Heart left ventricle (tissue), 13 donors: ENCODE measurements at regions not wholly inside any gene's neighbourhood (a gene's known extent, or its start where the extent isn't known, plus 50 kb on each side); places are given as distances from the start of the nearest gene placed in this dataset.

ENCODE experiments used
- CTCF ChIP-seq, 12 donors: fragments of 200-600 bp; sonication (generic) in 4 of 12; IDR thresholded peaks; one replicate each; pipeline versions ENCODE4 v1.5.0 to v1.8.0; 2018 to 2022; ENCODE audit warnings: antibody characterized with exemption in 12 of 12, mild to moderate bottlenecking in 5 of 12
- POLR2A ChIP-seq, 2 donors: fragments of 450-650 bp; IDR thresholded peaks; one replicate each; pipeline ENCODE4 v1.6.1; 2017; ENCODE audit warnings: antibody characterized with exemption in 2 of 2, mild to moderate bottlenecking in 2 of 2, moderate library complexity in 2 of 2
- donor health status: ischemic (EF 13 %, LVEDD 7.1; RV severe dilation, severe dysfunction).
- donor health status: DM: no; HTN: yes; CAD: no.
- donor health status: DM: no; HTN: no; CAD: no.
- donor health status: ischemic (EF 25% LVEDD 6.9; RV normal size, moderate dysfunction).
- donor health status: ischemic (EF 25% LVEDD 5.7; RV mildly dilated, moderate dysfunction).
- donor health status: ischemic (EF 35%, LVEDD 5.7; RV mildly dilated, moderate dysfunction).
- donor health status: nonischemic (EF 11% LVEDD 7.7; RV severe dilation, severe dysfunction).
- donor health status: DM: yes; HTN: yes; CAD: no.
- donor health status: PGD.
- donor health status: ischemic (EF 29% LVEDD 5.4; RV normal size, mild dysfunction).
- donor health status: nonischemic (EF 23%, LVEDD 6.1; RV moderate dilation, normal function).

- TF ChIP-seq CTCF (IDR thresholded peaks at IDR 0.05) (no peak), POLR2A (IDR thresholded peaks at IDR 0.05) (no peak)
Observed at GRCh38 chr15:37847776-37848175, 86.7 kb upstream of the TMCO5A start.
